Heart left ventricle (tissue), 16 donors: ENCODE measurements at regions not wholly inside any gene's neighbourhood (a gene's known extent, or its start where the extent isn't known, plus 50 kb on each side); places are given as distances from the start of the nearest gene placed in this dataset.

Experiments used
- ATAC-seq, 4 donors: fragments of 200-7000 bp; cut with Tn5 transposase; one replicate each; pipeline ENCODE4 v1.9.1; 2020 to 2022; ENCODE audit warnings: moderate library complexity in 4 of 4, mild to moderate bottlenecking in 3 of 4, moderate number of reproducible peaks in 1 of 4
- DNase-seq, 5 donors: peaks; one replicate each; pipeline ENCODE4 v3.0.0-alpha.2; 2020
- H3K27ac ChIP-seq, 12 donors: fragments of 200-600 bp; sonication (generic) in 4 of 12; one replicate each; pipeline versions ENCODE4 v1.5.0 to v1.8.0; 2016 to 2022; ENCODE audit warnings: mild to moderate bottlenecking in 2 of 12
- H3K27me3 ChIP-seq, 9 donors: fragments of 200-600 bp; sonication (generic) in 2 of 9; one replicate each; pipeline versions ENCODE4 v1.5.1 to v1.8.0; 2016 to 2022; ENCODE audit warnings: mild to moderate bottlenecking in 3 of 9
- H3K36me3 ChIP-seq, 9 donors: fragments of 200-600 bp; sonication (generic) in 2 of 9; one replicate each; pipeline versions ENCODE4 v1.5.0 to v1.8.0; 2018 to 2022; ENCODE audit warnings: mild to moderate bottlenecking in 2 of 9
- H3K4me1 ChIP-seq, 12 donors: fragments of 200-600 bp; sonication (generic) in 4 of 12; one replicate each; pipeline versions ENCODE4 v1.5.0 to v1.8.0; 2016 to 2022; ENCODE audit warnings: mild to moderate bottlenecking in 3 of 12
- H3K4me3 ChIP-seq, 12 donors: fragments of 200-600 bp; sonication (generic) in 4 of 12; one replicate each; pipeline versions ENCODE4 v1.5.0 to v1.8.0; 2017 to 2022; ENCODE audit warnings: mild to moderate bottlenecking in 9 of 12, moderate library complexity in 4 of 12
- H3K9me3 ChIP-seq, 12 donors: fragments of 200-600 bp; sonication (generic) in 4 of 12; one replicate each; pipeline versions ENCODE4 v1.5.0 to v1.8.0; 2016 to 2022; ENCODE audit warnings: mild to moderate bottlenecking in 1 of 12
- POLR2A ChIP-seq, 2 donors: fragments of 450-650 bp; IDR thresholded peaks; one replicate each; pipeline ENCODE4 v1.6.1; 2017; ENCODE audit warnings: antibody characterized with exemption in 2 of 2, mild to moderate bottlenecking in 2 of 2, moderate library complexity in 2 of 2
- WGBS, 4 donors: extraction: QIAGEN DNeasy Blood & Tissue Kit in 2 of 4; methylation state at CpG; one replicate each; pipeline versions ENCODE4 v1.1.5 to v1.1.7; 2013 to 2018; 5-methylcytosine and 5-hydroxymethylcytosine counted together
- intact Hi-C, 10 donors: fragments of 100-400 bp; cut with DNase I; formaldehyde crosslinking; loops; one replicate each; pipeline versions ENCODE4 v1.11.1 to v1.14.2; 2022
- TF ChIP-seq, protein P1 (sequence below), 12 donors: fragments of 200-600 bp; sonication (generic) in 4 of 12; IDR thresholded peaks; one replicate each; pipeline versions ENCODE4 v1.5.0 to v1.8.0; 2018 to 2022; ENCODE audit warnings: antibody characterized with exemption in 12 of 12, mild to moderate bottlenecking in 5 of 12
- donor health status: ischemic (EF 13 %, LVEDD 7.1; RV severe dilation, severe dysfunction).
- donor health status: healthy with polysubstance abuse.
- donor health status: DM: no; HTN: yes; CAD: no.
- donor health status: DM: no; HTN: no; CAD: no.
- donor health status: ischemic (EF 25% LVEDD 6.9; RV normal size, moderate dysfunction).
- donor health status: ischemic (EF 25% LVEDD 5.7; RV mildly dilated, moderate dysfunction).
- donor health status: healthy.
- donor health status: DM: yes; HTN: yes; CAD: no.
- donor health status: ischemic (EF 35%, LVEDD 5.7; RV mildly dilated, moderate dysfunction).
- donor health status: nonischemic (EF 11% LVEDD 7.7; RV severe dilation, severe dysfunction).
- donor health status: DM: yes; HTN: yes; CAD: no.
- donor health status: PGD.
- donor health status: ischemic (EF 29% LVEDD 5.4; RV normal size, mild dysfunction).
- donor health status: nonischemic (EF 23%, LVEDD 6.1; RV moderate dilation, normal function).

DNA sequence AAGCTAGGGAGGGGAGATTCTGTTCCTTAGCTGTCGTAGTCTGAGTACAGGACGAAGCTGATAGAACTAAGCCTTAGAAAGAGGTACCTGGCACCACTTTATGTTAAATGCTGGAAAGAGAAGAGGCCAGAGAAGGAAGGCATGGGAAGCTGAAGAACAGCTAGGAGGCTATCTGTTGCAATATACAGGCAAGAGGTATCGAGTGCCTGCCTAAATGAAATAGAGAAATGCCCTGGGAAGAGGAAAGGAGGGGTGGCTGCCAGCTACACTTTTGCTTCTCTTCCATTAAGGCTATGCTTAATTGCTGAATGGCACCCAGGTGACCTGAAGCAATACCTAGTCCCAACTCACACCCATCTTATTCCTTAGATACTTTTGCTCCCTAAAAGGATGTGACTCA, 380.4 kb upstream of the FGF13 start:
- H3K4me3 ChIP-seq, result no peak overlapping the region
- WGBS, 4 donors, result 68 to 87% (median 79%) methylated on average over 3 of the region's 3 CpGs
- no peaks in the 10 kb centered on the region for H3K27me3 ChIP-seq
- TF ChIP-seq, protein P1, sequence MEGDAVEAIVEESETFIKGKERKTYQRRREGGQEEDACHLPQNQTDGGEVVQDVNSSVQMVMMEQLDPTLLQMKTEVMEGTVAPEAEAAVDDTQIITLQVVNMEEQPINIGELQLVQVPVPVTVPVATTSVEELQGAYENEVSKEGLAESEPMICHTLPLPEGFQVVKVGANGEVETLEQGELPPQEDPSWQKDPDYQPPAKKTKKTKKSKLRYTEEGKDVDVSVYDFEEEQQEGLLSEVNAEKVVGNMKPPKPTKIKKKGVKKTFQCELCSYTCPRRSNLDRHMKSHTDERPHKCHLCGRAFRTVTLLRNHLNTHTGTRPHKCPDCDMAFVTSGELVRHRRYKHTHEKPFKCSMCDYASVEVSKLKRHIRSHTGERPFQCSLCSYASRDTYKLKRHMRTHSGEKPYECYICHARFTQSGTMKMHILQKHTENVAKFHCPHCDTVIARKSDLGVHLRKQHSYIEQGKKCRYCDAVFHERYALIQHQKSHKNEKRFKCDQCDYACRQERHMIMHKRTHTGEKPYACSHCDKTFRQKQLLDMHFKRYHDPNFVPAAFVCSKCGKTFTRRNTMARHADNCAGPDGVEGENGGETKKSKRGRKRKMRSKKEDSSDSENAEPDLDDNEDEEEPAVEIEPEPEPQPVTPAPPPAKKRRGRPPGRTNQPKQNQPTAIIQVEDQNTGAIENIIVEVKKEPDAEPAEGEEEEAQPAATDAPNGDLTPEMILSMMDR (IDR thresholded peaks at IDR 0.05), result no peak
- no peak for TF ChIP-seq POLR2A (IDR thresholded peaks at IDR 0.05)
- ATAC-seq, result no peak
- H3K36me3 ChIP-seq, result no peaks in the 10 kb centered on the region
- no peaks in the 10 kb centered on the region for H3K9me3 ChIP-seq
- DNase-seq, result no peak
- H3K27ac ChIP-seq, result no peak overlapping the region
- H3K4me1 ChIP-seq, result no peaks in the 10 kb centered on the region
- intact Hi-C loops, result no loop called here

DNA sequence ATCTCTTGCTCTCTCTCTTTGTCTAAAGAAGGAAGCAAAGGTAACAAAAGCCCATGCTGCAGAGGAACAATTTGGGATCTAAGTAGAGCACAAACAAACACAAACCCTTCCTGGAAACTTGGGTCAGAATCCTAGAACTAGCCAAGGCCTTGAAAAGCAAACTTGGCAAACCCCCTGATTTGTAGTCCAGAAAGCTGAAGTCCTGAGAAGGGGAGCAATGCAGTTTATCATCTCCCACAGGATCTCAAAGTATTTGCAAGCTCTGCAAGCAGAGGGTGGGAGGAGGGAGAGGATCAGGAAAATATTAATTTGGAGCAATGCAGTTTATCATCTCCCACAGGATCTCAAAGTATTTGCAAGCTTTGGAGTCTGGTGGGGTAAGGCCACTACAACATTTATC, 379.5 kb upstream of the FGF13 start:
- TF ChIP-seq, protein P1 (IDR thresholded peaks at IDR 0.05), result no peak
- TF ChIP-seq POLR2A (IDR thresholded peaks at IDR 0.05), result no peak
- DNase-seq, result no peak

DNA sequence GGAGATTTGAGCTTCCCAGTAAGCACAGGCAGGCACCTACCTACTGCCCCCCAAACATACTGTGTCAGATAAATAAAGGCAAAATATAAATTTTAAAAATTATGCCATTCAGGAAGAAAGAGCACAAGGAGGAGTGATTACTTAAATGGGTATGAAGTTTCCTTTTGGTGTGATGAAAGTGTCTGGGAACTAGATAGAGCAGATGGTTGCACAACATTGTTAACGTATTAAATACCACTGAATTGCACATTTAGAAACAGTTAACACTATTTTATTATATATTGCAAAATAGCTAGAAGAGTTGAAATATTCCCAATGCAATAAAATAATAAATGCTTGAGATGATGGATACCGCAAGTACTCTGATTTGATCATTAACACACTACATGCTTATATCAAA, 374.7 kb upstream of the FGF13 start:
- H3K4me1 ChIP-seq, result no peaks in the 10 kb centered on the region
- no peak overlapping the region for H3K4me3 ChIP-seq
- 73 to 87% (median 76%) methylated on average over 2 of the region's 2 CpGs for WGBS, 4 donors
- DNase-seq, result no peak
- ATAC-seq, result no peak
- intact Hi-C loops, result no loop called here
- no peak overlapping the region for H3K27ac ChIP-seq
- H3K36me3 ChIP-seq, result no peaks in the 10 kb centered on the region
- no peaks in the 10 kb centered on the region for H3K9me3 ChIP-seq
- no peaks in the 10 kb centered on the region for H3K27me3 ChIP-seq
- TF ChIP-seq POLR2A (IDR thresholded peaks at IDR 0.05), result no peak
- TF ChIP-seq, protein P1 (IDR thresholded peaks at IDR 0.05), result no peak

More for the DNA sequence above, 379.5 kb upstream of the FGF13 start:
- Histone ChIP-seq H3K27me3 (no peaks in the 10 kb centered on the region), H3K4me3 (no peak overlapping the region), H3K36me3 (no peaks in the 10 kb centered on the region), H3K4me1 (no peaks in the 10 kb centered on the region), H3K9me3 (no peaks in the 10 kb centered on the region), H3K27ac (no peak overlapping the region)
- intact Hi-C loops, result no loop called here
- ATAC-seq, result no peak

DNA sequence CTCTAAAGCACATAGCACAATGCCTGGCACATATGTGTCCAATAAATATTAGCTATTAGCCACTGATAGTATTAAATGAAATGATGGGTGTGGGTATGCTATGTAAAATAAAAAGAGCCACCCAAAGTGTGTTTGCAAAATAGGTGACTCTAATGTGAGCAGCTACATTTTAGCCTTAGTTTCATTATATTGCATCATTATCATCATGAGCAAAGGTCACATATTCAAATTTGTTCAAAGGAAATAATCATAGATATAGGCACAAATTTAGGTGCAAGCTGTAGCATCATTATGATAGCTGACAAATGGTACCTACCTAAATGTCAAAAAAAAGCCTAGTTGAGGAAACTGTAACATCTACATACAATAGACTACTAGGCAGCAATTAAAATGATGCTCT, 373.9 kb upstream of the FGF13 start:
- Histone ChIP-seq H3K9me3 (no peaks in the 10 kb centered on the region), H3K4me1 (no peaks in the 10 kb centered on the region), H3K4me3 (no peak overlapping the region), H3K27ac (no peak overlapping the region), H3K36me3 (no peaks in the 10 kb centered on the region), H3K27me3 (no peaks in the 10 kb centered on the region)
- TF ChIP-seq, protein P1 (IDR thresholded peaks at IDR 0.05), result no peak
- TF ChIP-seq POLR2A (IDR thresholded peaks at IDR 0.05), result no peak
- DNase-seq, result no peak
- intact Hi-C loops, result no loop called here
- ATAC-seq, result no peak
